ENCODE measurements at regions not wholly inside any gene's neighbourhood (a gene's known extent, or its start where the extent isn't known, plus 50 kb on each side); places are given as distances from the start of the nearest gene placed in this dataset.

- no peak for TF ChIP-seq CTCF (IDR thresholded peaks at IDR 0.05; ENCODE audit: insufficient read depth, low read length)
- DNase-seq (ENCODE audit: low read depth): no peak
- no peak overlapping the region for H3K4me3 ChIP-seq (ENCODE audit: low read depth, low read length)
Observed at GRCh38 chr6:119980802-119981201, 631.2 kb upstream of the MAN1A1 start.

- DNase-seq (ENCODE audit: low read depth): peak; percentile 17
- peak; percentile 21 for TF ChIP-seq CTCF (IDR thresholded peaks at IDR 0.05; ENCODE audit: insufficient read depth, low read length)
- H3K4me3 ChIP-seq (ENCODE audit: low read depth, low read length): no peak overlapping the region
Observed at GRCh38 chr6:119979862-119980261, 630.3 kb upstream of the MAN1A1 start.

- peak; percentile 59 for DNase-seq (ENCODE audit: low read depth)
- H3K4me3 ChIP-seq (ENCODE audit: low read depth, low read length): no peak overlapping the region
- TF ChIP-seq CTCF (IDR thresholded peaks at IDR 0.05; ENCODE audit: insufficient read depth, low read length): peak; percentile 79
Observed at GRCh38 chr6:119978274-119978889, 628.8 kb upstream of the MAN1A1 start.

- DNase-seq (ENCODE audit: low read depth): no peak
- no peak overlapping the region for H3K4me3 ChIP-seq (ENCODE audit: low read depth, low read length)
- no peak for TF ChIP-seq CTCF (IDR thresholded peaks at IDR 0.05; ENCODE audit: insufficient read depth, low read length)
Observed at GRCh38 chr6:119974430-119975159, 625.0 kb upstream of the MAN1A1 start.

- TF ChIP-seq CTCF (IDR thresholded peaks at IDR 0.05; ENCODE audit: insufficient read depth, low read length): no peak
- H3K4me3 ChIP-seq (ENCODE audit: low read depth, low read length): no peak overlapping the region
- DNase-seq (ENCODE audit: low read depth): no peak
Observed at GRCh38 chr6:119966484-119966883, 616.9 kb upstream of the MAN1A1 start.

- no peak for TF ChIP-seq CTCF (IDR thresholded peaks at IDR 0.05; ENCODE audit: insufficient read depth, low read length)
- no peak for DNase-seq (ENCODE audit: low read depth)
- no peak overlapping the region for H3K4me3 ChIP-seq (ENCODE audit: low read depth, low read length)
Observed at GRCh38 chr6:119965900-119966299, 616.3 kb upstream of the MAN1A1 start.

Data from fibroblast of the aortic adventitia (primary cell).